ENCODE measurements at regions not wholly inside any gene's neighbourhood (a gene's known extent, or its start where the extent isn't known, plus 50 kb on each side); places are given as distances from the start of the nearest gene placed in this dataset.

DNA sequence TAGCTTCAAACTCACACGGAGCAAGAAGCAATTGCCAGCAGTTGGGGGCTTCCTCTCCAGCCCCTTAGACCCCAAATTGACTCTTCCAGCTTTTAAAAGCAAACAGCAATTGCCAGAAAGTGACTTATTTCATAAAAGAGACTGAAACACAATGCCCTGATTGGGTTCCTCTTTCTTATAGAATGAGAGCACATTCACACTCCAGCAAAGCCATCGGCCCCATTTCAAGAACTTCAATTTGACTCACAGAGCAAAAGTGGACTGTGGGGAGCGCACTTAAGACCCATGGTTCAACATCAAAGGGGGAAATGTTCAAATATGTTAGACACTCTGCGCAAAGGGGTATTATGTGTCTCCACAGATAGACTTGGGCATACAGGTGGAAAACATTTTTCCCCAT, 484.7 kb downstream of the BCL11A start:
- TF ChIP-seq CTCF (IDR thresholded peaks at IDR 0.05; ENCODE audit: low read length) = no peak
- TF ChIP-seq EZH2 (IDR thresholded peaks at IDR 0.05; ENCODE audit: borderline replicate concordance, low read length) = no peak

Data from OCI-LY1 (cell line).